HG03064 (cell line): ENCODE measurements at regions not wholly inside any gene's neighbourhood (a gene's known extent, or its start where the extent isn't known, plus 50 kb on each side); places are given as distances from the start of the nearest gene placed in this dataset.
A peak's percentile ranks its signal among the peaks of the same experiment; 100 is the strongest.

Experiments used
- ATAC-seq: cut with Tn5 transposase; IDR thresholded peaks from one replicate; pipeline ENCODE4 v1.9.1; 2021; ENCODE audit warnings: low read depth; ENCODE audit not compliant: unreplicated experiment

DNA sequence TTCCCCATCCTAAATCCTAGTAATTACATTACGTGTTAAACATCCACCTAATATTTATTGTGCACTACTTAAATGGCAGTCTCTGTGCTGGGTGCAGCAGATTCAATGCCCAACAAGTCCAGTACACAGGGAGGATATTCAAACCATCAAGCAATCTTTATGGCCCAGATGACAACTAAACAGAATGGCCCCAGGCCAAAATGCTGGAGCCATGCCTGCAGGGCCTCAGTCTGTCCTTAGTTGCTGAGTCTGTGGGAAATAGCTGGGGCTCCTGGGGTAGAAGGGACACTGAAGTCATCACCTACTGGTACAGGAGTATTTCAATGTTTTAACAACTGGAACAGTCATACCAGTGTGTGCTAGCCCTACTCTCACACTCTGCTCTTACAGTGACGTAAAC is 153.5 kb downstream of the ZNF608 start:
- ATAC-seq, result no peak

- ATAC-seq, result no peak
Measured at GRCh38 chr5:124591583-124591982, 154.9 kb downstream of the ZNF608 start.

GRCh38 chr5:124590686-124591085 is 155.8 kb downstream of the ZNF608 start:
- no peak for ATAC-seq

- ATAC-seq, result no peak
Measured at GRCh38 chr5:124587280-124587679, 159.2 kb downstream of the ZNF608 start.

GRCh38 chr5:124584991-124585715 is 161.3 kb downstream of the ZNF608 start:
- no peak for ATAC-seq

- peak; percentile 100 for ATAC-seq
Measured at GRCh38 chr5:124583469-124584350, 162.7 kb downstream of the ZNF608 start.

- no peak for ATAC-seq
Measured at GRCh38 chr5:124582561-124582840, 163.9 kb downstream of the ZNF608 start.

DNA sequence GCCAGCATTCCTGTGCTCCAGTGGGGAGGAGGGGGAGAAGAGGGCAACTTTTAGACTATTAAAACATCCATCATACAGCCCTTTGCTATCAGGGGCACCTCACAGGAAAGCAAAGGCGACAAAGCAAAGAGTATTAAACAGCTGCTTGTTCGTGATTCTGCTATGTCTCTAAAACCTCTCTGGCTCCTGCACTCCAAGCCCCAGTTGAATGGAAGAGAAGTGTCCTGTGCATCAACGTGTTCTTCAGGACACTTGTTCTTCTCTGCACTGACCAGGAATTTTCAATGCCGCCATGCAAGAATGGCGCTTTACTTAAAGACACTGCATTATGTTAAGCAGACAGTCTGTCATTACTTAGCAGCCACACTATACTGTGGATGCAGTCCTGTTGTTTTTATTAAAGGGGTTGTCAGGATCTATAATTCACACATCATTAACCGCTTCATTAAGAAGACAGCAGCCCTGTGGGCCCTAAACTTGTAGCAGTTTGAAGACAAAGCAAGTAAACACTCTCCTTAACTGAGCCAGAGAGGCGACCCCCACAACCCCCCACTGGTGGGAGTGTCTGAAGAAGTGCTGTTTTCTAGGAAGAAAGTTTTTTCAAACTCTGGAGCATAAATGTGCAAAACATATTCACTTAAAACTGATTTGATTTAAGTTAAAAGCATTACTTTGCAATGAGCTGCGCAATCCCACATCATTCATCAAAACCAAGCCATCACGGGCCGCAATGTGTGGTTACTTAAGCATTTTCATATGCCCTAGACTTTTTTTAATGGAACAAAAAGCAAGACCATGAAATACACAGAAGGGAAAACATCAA is 164.5 kb downstream of the ZNF608 start:
- no peak for ATAC-seq

- ATAC-seq, result no peak
Measured at GRCh38 chr5:124580925-124581737, 165.3 kb downstream of the ZNF608 start.

- ATAC-seq, result no peak
Measured at GRCh38 chr5:124580512-124580911, 165.9 kb downstream of the ZNF608 start.

GRCh38 chr5:124576848-124577409 is 169.5 kb downstream of the ZNF608 start:
- ATAC-seq, result peak; percentile 76

DNA sequence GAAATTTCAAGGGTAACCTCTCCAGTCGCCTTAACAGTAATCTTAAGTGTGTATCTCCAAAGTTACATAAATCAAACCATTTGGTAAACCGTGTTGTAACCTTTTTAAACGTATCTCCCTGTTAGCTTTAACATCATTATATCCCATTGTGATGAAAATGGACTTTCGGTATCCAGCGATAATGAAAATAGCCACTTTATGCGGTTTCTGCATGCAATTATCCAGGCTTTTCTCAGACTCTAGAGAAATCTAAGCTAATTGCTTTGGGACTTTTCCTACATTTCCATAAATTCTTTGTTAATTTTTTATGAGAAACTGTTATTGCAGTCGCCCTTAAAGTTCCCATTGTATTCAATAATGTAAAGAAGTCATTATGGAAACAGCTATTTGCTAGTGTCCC is 170.7 kb downstream of the ZNF608 start:
- ATAC-seq, result no peak

GRCh38 chr5:124574521-124575436 is 171.7 kb downstream of the ZNF608 start:
- no peak for ATAC-seq

GRCh38 chr5:124572971-124573370 is 173.5 kb downstream of the ZNF608 start:
- ATAC-seq, result no peak

- no peak for ATAC-seq
Measured at GRCh38 chr5:124570285-124571035, 176.0 kb downstream of the ZNF608 start.

DNA sequence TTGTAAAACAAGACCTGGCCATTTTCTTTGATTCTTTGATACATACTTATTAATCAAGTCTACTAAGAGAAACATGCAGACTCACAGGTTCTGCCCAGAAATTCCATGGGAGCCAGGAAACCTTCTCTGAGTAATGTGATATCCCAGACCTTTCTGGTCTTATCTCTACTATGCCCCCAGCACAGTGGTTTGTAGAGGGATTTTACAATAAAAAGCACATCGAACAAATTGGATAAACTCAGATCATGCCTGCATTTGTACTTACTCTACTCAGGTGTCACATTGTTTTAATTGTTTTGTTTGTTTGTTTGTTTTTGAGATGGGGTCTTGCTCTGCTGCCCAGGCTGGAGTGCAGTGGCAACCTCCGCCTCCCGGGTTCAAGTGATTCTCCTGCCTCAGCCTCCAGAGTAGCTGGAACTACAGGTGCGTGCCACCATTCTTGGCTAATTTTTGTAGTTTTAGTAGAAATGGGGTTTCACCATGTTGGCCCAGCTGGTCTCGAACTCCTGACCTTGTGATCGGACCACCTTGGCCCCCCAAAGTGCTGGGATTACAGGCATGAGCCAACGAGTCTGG is 179.5 kb downstream of the ZNF608 start:
- ATAC-seq, result no peak

GRCh38 chr5:124561451-124561850 is 185.0 kb downstream of the ZNF608 start:
- ATAC-seq, result no peak

- ATAC-seq, result no peak
Measured at GRCh38 chr5:124560370-124560769, 186.1 kb downstream of the ZNF608 start.
